Erythroblast (primary cell): ENCODE measurements at regions not wholly inside any gene's neighbourhood (a gene's known extent, or its start where the extent isn't known, plus 50 kb on each side); places are given as distances from the start of the nearest gene placed in this dataset.

Experiments used
- GATA1 ChIP-seq: IDR thresholded peaks from 2 replicates; pipeline ENCODE4 v1.6.1; 2011; ENCODE audit warnings: low read depth, mild to moderate bottlenecking, control low read depth, low read length, moderate library complexity
- POLR2A ChIP-seq: IDR thresholded peaks from 2 replicates; pipeline ENCODE4 v1.6.1; 2011; ENCODE audit warnings: mild to moderate bottlenecking, low read length

DNA sequence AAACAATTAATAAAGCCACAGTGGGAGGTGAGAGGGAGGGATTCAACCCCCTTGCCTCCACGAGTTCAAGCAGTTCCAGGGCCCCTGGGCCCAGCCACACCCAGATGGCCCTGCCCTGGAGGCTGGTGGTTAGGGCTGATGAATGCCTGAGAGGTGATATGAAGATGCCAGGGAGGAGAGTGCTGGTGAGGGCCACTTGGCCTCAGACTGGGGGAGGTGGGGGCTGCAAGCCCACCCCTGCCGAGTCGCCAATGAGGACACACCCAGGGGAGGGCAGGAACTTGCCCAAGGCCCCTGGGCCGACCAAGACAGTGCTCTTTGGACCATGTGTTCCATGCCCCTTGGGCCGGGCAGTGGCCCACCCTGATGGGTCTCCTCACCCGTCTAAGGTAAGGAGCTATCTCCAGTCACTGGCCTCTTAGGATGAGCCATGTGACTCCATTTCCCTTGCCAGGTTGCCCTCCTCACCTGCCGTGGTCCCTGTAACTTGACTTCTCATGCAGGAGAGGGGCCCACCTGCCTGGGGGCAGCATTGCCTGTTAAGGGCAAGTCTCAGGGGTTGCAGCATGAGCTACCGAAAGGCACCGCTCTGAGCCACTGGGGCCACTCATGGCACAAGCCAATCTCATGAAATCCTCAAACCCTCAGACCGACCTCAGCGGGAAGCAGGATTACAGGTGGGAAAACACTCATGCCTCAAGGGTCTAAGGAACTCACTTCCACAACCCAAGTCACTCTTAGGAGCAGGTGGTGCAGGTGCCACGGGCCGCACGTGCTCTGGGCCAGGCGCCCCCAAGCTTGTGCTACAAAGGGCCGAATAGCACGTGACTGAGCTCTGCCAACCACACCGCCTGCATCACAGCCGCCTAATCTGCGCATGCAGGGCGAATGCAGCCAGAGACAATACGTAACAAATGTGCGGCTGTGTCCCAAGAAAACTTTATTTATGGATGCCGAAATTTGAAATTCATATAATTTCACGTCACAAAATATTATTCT, 147.4 kb upstream of the MLN start:
- TF ChIP-seq GATA1 (no peak), POLR2A (no peak)
